ENCODE measurements at regions not wholly inside any gene's neighbourhood (a gene's known extent, or its start where the extent isn't known, plus 50 kb on each side); places are given as distances from the start of the nearest gene placed in this dataset.

DNA sequence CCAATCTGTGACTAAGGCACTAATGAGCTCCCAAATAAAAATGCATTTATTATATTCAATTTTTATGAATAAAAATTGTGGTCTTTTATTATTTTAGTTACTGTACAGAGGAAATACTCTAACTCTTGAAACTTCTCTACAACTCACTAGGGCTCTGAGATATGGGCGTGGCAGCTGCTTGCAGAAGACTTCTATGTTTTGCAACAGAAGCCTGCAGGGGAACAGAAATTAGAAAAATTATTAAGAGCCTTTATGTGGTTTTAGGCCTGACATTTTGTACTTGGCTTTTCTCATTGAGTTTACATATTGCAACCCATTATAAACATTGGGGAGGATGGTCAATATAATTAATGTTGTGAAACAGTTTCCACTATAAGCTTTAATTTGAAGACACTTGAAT is 581.4 kb downstream of the TNS3 start:
- no peak for TF ChIP-seq CTCF (IDR thresholded peaks at IDR 0.05)
- TF ChIP-seq POLR2A (IDR thresholded peaks at IDR 0.05), result no peak

Data from adrenal gland (tissue), 5 donors.